Esophagus squamous epithelium (tissue), 5 donors: ENCODE measurements at regions not wholly inside any gene's neighbourhood (a gene's known extent, or its start where the extent isn't known, plus 50 kb on each side); places are given as distances from the start of the nearest gene placed in this dataset.

Experiments
- DNase-seq: peaks from one replicate; lab custom pipeline; 2025; lab: John Stamatoyannopoulos, UW
- H3K27ac ChIP-seq, 4 donors: fragments of 200-600 bp; sonication (generic); one replicate each; pipeline ENCODE4 v1.5.1; 2016 to 2019; ENCODE audit warnings: mild to moderate bottlenecking in 1 of 4
- H3K27me3 ChIP-seq, 4 donors: fragments of 200-600 bp; sonication (generic); 1 replicate in 3 of 4; 2 replicates in 1 of 4; pipeline versions ENCODE4 v1.5.1 to v1.6.0; 2017 to 2021; ENCODE audit warnings: antibody characterized with exemption in 1 of 4
- H3K36me3 ChIP-seq, 3 donors: fragments of 200-600 bp; sonication (generic); one replicate each; pipeline ENCODE4 v1.5.1; 2016 to 2019
- H3K4me1 ChIP-seq, 3 donors: fragments of 200-600 bp; sonication (generic); one replicate each; pipeline ENCODE4 v1.5.1; 2017 to 2019
- H3K4me3 ChIP-seq, 4 donors: fragments of 200-600 bp; sonication (generic); 1 replicate in 3 of 4; 2 replicates in 1 of 4; pipeline ENCODE4 v1.5.1; 2016 to 2019; ENCODE audit warnings: mild to moderate bottlenecking in 2 of 4, moderate library complexity in 1 of 4
- H3K9me3 ChIP-seq, 3 donors: fragments of 200-600 bp; sonication (generic); one replicate each; pipeline ENCODE4 v1.5.1; 2016 to 2019
- CTCF ChIP-seq, 6 experiments: fragments of 450-650 bp in 4 of 6; fragments of 200-600 bp in 2 of 6; sonication (generic) in 2 of 6; IDR thresholded peaks; one replicate each; pipeline ENCODE4 v1.5.1; 2016 to 2019; ENCODE audit warnings: antibody characterized with exemption in 6 of 6, mild to moderate bottlenecking in 4 of 6, moderate library complexity in 4 of 6
- POLR2A ChIP-seq, 4 donors: fragments of 450-650 bp; IDR thresholded peaks; one replicate each; pipeline ENCODE4 v1.6.1; 2017; ENCODE audit warnings: antibody characterized with exemption in 4 of 4, mild to moderate bottlenecking in 4 of 4, moderate library complexity in 3 of 4
- WGBS, 2 donors: methylation state at CpG; one replicate each; pipeline ENCODE4 v1.1.5; 2018; 5-methylcytosine and 5-hydroxymethylcytosine counted together
- intact Hi-C: fragments of 100-400 bp; cut with DNase I; formaldehyde crosslinking; loops from one replicate; pipeline ENCODE4 v1.15.0; 2022
- donor health status: DM: yes; HTN: yes; CAD: no.

- H3K4me3 ChIP-seq = no peak overlapping the region
- DNase-seq = no peak
- H3K9me3 ChIP-seq = no peaks in the 10 kb centered on the region
- 54 to 69% methylated on average over 3 to 4 of the region's 4 CpGs for WGBS, 2 donors
- intact Hi-C loops = no loop called here
- no peak overlapping the region for H3K27ac ChIP-seq
- TF ChIP-seq POLR2A (IDR thresholded peaks at IDR 0.05) (no peak), CTCF (IDR thresholded peaks at IDR 0.05) (no peak)
- H3K4me1 ChIP-seq = no peaks in the 10 kb centered on the region
- no peaks in the 10 kb centered on the region for H3K27me3 ChIP-seq
- no peaks in the 10 kb centered on the region for H3K36me3 ChIP-seq
Observed at GRCh38 chr1:76705560-76705959, 161.7 kb upstream of the ST6GALNAC5 start.

GRCh38 chr1:76713535-76713934 is 153.7 kb upstream of the ST6GALNAC5 start:
- no peak for DNase-seq
- WGBS, 2 donors = 61 to 89% methylated on average over 2 of the region's 2 CpGs

GRCh38 chr1:76715474-76715873 is 151.8 kb upstream of the ST6GALNAC5 start:
- no peaks in the 10 kb centered on the region for H3K4me1 ChIP-seq
- no peak for DNase-seq
- no peaks in the 10 kb centered on the region for H3K9me3 ChIP-seq
- WGBS, 2 donors = 62 to 68% methylated on average over 1 of the region's 1 CpG
- no peak for TF ChIP-seq CTCF (IDR thresholded peaks at IDR 0.05)
- no peaks in the 10 kb centered on the region for H3K36me3 ChIP-seq
- H3K4me3 ChIP-seq = no peak overlapping the region
- no peaks in the 10 kb centered on the region for H3K27me3 ChIP-seq
- H3K27ac ChIP-seq = no peak overlapping the region
- intact Hi-C loops = no loop called here

More at GRCh38 chr1:76713535-76713934, 153.7 kb upstream of the ST6GALNAC5 start:
- Histone ChIP-seq H3K4me1 (no peaks in the 10 kb centered on the region), H3K9me3 (no peaks in the 10 kb centered on the region), H3K27ac (no peak overlapping the region), H3K4me3 (no peak overlapping the region), H3K36me3 (no peaks in the 10 kb centered on the region), H3K27me3 (no peaks in the 10 kb centered on the region)
- TF ChIP-seq CTCF (IDR thresholded peaks at IDR 0.05) = no peak
- intact Hi-C loops = no loop called here

- DNase-seq = no peak
- H3K27ac ChIP-seq = no peak overlapping the region
- no peaks in the 10 kb centered on the region for H3K27me3 ChIP-seq
- no peaks in the 10 kb centered on the region for H3K9me3 ChIP-seq
- no peaks in the 10 kb centered on the region for H3K36me3 ChIP-seq
- no peaks in the 10 kb centered on the region for H3K4me1 ChIP-seq
- intact Hi-C loops = no loop called here
- H3K4me3 ChIP-seq = no peak overlapping the region
- TF ChIP-seq CTCF (IDR thresholded peaks at IDR 0.05) (no peak), POLR2A (IDR thresholded peaks at IDR 0.05) (no peak)
Observed at GRCh38 chr1:76723949-76724348, 143.3 kb upstream of the ST6GALNAC5 start.

- no peaks in the 10 kb centered on the region for H3K27me3 ChIP-seq
- no peaks in the 10 kb centered on the region for H3K4me1 ChIP-seq
- H3K36me3 ChIP-seq = no peaks in the 10 kb centered on the region
- TF ChIP-seq CTCF (IDR thresholded peaks at IDR 0.05) (no peak), POLR2A (IDR thresholded peaks at IDR 0.05) (no peak)
- intact Hi-C loops = no loop called here
- H3K9me3 ChIP-seq = no peaks in the 10 kb centered on the region
- H3K27ac ChIP-seq = no peak overlapping the region
- WGBS, 2 donors = 85% methylated on average over 1 to 2 of the region's 3 CpGs
- DNase-seq = no peak
- H3K4me3 ChIP-seq = no peak overlapping the region
Observed at GRCh38 chr1:76724816-76725215, 142.5 kb upstream of the ST6GALNAC5 start.
